NCI-H748 (cell line): ENCODE measurements at regions not wholly inside any gene's neighbourhood (a gene's known extent, or its start where the extent isn't known, plus 50 kb on each side); places are given as distances from the start of the nearest gene placed in this dataset.
"Not testable (repeated sequence)": the region's sequence is repeated elsewhere in the genome, so short reads cannot be mapped to it uniquely, and the experiment has no call there.

ENCODE experiments used
- DNase-seq: peaks from one replicate; lab custom pipeline; 2025; ENCODE audit not compliant: unreplicated experiment; lab: John Stamatoyannopoulos, UW

DNA sequence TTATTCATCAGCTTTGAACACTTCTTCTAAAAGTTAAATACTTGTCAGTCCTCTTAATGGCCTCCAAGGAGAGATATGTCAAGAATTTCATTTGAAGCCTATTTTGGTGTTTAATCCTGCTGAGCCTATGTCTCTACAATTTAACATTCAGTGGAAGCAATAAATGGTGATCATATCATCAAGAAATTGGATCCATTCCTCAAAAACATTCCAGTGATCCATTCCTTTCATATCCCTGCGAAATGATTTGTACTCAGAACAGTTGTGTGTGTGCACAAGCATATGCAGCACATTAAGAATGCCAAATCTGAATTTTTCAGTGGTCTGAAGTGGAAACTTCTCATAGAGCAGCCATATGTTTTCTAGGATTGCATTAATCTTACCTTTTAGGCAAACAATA, 373.7 kb upstream of the SYT1 start:
- no peak for DNase-seq

GRCh38 chr12:78494911-78495310, 369.7 kb upstream of the SYT1 start:
- DNase-seq, result no peak

GRCh38 chr12:78501825-78502224, 362.7 kb upstream of the SYT1 start:
- no peak for DNase-seq

GRCh38 chr12:78519422-78519821, 345.2 kb upstream of the SYT1 start:
- DNase-seq, result no peak

DNA sequence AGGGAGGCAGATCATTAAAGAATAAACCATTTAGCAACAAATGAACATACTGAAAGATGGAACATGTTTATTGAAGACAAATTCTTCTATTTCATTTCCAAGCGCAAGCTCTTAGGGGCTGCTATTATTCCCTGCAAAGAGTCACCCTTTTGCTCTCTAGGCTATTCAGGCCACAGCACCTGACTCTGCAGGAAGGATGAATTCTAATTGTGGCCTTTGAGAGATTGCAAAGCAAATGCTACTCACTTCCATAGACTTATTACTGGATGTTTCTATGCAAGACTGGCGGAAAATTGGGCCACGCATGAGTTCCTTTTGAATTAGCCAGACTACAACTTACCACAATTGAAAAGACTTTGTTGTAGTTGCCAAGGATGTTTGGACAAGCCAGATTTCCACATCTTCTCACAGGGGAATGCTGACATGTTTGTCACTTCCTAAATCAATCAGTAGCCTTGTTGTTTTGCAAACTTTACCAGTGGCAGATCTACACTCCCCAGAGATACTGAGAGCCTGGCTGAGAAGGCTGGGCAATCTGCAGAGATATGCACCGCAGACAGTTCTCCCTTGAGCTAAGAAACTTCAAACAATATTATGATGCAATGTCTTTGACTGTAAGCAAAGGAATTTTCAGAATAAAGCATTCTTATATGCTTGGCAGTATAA, 334.3 kb upstream of the SYT1 start:
- DNase-seq, result no peak

DNA sequence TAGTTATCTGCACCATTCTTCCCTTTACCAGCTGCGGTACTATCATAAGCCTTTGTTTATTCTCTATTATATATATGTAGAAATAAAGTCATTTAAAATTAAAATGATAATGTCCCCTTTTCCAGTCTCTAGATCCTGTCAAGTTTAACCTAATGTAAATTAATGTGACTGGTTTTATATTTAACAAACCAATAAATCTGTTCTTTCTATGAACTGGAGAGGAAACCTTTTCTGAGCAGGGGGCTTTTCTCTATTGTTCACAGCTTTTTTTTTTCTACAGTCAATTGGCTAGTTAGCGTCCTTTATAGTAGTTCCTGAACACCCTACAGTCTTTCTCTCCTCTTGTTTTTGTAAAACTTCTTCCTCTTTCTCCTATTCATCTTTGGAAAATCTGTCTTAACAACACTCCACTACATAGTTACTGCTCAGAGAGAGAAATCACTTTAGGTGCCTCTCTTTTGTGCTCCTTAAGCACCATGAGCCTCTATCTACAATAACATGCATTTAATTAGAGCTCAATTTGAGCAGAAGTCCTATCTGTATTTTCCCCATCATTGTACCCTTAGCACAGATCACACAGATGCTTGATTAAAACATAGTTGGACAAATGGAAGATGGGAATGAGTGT, 332.6 kb upstream of the SYT1 start:
- DNase-seq, result no peak

DNA sequence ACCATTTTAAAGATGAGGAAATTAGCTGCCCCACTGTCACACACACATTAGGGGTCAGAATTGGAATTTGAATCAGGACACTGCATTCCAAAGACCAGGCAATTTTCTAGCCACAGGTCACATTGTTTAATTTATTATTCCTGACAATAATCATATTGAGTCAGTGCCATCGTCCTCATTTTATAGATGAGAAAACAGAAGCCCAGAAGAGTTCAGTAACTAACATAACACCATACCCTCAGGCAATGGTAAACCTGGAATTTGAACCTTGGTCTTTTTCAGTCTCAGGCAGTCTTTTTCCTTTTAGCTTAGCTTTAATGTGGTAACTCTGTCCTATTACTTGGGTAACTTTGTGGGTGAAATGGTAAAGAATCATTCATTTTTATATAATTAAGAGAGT, 330.3 kb upstream of the SYT1 start:
- DNase-seq, result no peak

GRCh38 chr12:78540606-78541336, 323.8 kb upstream of the SYT1 start:
- DNase-seq, result no peak

DNA sequence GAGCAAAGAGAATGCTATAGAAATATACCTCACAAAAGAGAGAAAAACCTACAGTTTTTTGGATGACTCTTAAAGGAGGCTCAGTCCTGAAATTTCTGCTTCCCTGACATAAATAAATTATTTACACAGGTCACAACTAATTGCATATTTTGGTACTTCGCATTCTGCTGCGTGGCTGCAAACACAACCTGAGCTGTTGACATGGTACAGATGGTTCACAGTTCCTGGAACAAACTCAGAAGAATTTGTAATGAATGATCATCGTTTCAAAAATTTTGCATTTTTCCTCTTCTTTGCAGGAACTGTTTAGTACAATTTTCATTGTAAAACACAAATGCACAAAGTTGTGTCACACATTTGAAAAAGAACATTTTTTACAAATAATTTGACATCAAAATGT, 313.7 kb upstream of the SYT1 start:
- DNase-seq, result no peak

- no peak for DNase-seq
These were observed 308.8 kb upstream of the SYT1 start for GRCh38 chr12:78555802-78556201.

- no peak for DNase-seq
These were observed 307.9 kb upstream of the SYT1 start for GRCh38 chr12:78556651-78557050.

DNA sequence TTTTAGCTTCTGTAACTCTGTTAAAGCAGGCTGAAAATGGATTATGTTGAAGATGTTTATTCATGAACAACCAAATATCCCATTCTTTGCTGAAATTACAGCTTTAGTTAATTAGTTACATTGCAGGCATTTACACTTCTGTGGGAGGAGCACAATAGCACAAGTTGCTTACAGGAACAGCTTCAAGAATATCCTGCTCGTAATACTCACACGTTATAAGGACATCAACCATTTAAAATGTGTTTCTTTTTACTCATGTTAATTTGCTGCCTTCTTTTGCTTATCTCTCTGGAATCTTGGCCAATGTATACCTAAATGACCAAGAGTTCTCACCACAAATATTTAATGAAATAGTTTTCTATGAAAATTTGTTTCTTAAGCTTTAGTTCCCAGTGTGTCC, 305.2 kb upstream of the SYT1 start:
- no peak for DNase-seq

- DNase-seq, result no peak
These were observed 304.7 kb upstream of the SYT1 start for GRCh38 chr12:78559886-78560285.

DNA sequence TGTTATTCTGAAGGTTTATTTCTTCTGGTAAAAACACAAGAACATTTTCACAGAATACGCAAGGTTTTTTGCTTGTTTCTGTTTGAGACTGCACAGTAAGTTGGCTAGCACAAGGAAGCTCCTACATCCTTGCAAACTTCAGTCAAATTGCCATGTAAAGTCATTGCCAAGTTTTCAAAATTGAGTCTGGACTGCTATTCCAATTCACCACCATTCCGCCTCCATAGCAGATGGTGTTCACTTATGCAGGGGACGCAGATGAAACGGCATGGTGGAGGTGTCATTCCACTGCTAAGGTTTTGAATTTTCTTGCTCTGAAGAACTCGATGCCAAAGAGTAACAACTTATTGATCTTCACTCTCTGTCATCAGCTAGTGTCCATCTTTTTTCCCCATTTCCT, 303.9 kb upstream of the SYT1 start:
- DNase-seq, result no peak

- peak; percentile 76 for DNase-seq
These were observed 302.0 kb upstream of the SYT1 start for GRCh38 chr12:78562368-78563205.

GRCh38 chr12:78563826-78564225, 300.7 kb upstream of the SYT1 start:
- DNase-seq, result no peak

DNA sequence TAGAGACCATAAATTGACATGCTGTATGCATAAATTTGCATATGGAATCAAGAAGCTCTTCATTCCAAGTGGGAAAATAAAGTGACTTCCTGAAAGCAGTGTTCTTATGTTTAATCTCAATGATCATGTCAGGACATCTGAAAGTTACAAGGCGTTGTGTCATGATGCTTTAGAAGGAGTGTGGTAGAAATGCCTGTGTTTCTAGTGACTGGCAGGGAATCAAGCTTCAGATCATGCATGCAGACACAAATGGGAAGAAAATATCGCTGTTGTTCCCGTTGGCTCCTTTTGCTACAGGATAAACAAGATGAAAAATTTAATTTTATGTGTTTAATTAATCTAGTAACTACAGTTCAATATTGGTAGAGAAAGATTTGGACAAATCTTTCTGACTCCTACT, 298.1 kb upstream of the SYT1 start:
- no peak for DNase-seq

GRCh38 chr12:78568321-78569020, 296.1 kb upstream of the SYT1 start:
- DNase-seq, result no peak

GRCh38 chr12:78571953-78572352, 292.6 kb upstream of the SYT1 start:
- peak; percentile 15 for DNase-seq

- not testable (repeated sequence) for DNase-seq
These were observed 289.4 kb upstream of the SYT1 start for GRCh38 chr12:78575208-78575607.

- DNase-seq, result no peak
These were observed 284.7 kb upstream of the SYT1 start for GRCh38 chr12:78579846-78580245.
